GM19023 (cell line): ENCODE measurements at regions not wholly inside any gene's neighbourhood (a gene's known extent, or its start where the extent isn't known, plus 50 kb on each side); places are given as distances from the start of the nearest gene placed in this dataset.

Experiments used
- ATAC-seq: cut with Tn5 transposase; IDR thresholded peaks from one replicate; pipeline ENCODE4 v1.9.1; 2021; ENCODE audit warnings: mild to moderate bottlenecking, moderate library complexity; ENCODE audit not compliant: unreplicated experiment

DNA sequence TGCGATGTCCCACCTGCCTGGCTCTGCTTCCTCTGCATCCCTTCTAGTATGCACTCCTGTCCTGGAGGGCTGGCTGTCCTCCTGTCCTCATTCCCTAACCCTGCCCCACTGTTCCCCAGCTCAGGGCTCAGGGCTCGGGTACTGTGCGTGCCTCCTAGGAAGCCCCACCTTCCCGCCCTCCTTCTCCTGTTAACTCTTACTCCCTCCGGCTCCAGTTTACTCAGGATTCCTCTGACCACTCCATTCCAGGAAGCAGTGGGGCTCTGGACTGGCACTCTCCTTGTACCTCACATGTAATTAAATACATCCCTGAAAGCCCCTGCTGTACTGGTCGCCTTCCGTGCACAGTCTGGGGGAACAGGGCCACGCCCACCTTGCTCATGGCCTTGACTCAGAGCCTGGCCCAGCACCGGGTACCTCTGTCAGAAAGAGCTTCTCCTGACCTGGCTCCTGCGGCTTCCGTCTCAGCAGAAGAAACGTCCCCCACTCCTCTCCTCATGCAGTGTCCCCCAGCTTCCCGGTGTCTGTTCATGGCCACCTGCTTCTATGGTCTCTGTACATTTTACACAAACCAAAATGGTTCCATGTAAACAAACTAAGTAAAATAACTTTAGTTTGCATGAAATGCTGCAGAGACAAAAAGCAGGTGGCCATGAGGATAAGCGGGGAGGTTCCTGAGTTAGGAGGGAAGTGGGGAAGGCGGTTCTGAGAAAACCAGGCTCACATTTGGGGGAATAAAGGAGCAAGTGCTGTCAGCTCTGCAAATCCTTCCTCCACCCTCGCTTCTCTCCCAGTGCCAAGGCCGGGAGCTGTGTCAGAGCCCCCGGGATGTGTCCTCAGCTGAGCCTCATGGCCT is 445.9 kb downstream of the BRD1 start:
- no peak for ATAC-seq

GRCh38 chr22:49380828-49381114 is 446.9 kb downstream of the BRD1 start:
- no peak for ATAC-seq

- ATAC-seq = no peak
Observed at GRCh38 chr22:49380095-49380827, 447.4 kb downstream of the BRD1 start.

- no peak for ATAC-seq
Observed at GRCh38 chr22:49377306-49377705, 450.4 kb downstream of the BRD1 start.

- ATAC-seq = no peak
Observed at GRCh38 chr22:49373801-49374226, 453.9 kb downstream of the BRD1 start.

GRCh38 chr22:49373289-49373666 is 454.4 kb downstream of the BRD1 start:
- no peak for ATAC-seq

GRCh38 chr22:49372530-49373288 is 455.0 kb downstream of the BRD1 start:
- ATAC-seq = no peak

GRCh38 chr22:49372111-49372529 is 455.6 kb downstream of the BRD1 start:
- no peak for ATAC-seq

- no peak for ATAC-seq
Observed at GRCh38 chr22:49371325-49372110, 456.2 kb downstream of the BRD1 start.

DNA sequence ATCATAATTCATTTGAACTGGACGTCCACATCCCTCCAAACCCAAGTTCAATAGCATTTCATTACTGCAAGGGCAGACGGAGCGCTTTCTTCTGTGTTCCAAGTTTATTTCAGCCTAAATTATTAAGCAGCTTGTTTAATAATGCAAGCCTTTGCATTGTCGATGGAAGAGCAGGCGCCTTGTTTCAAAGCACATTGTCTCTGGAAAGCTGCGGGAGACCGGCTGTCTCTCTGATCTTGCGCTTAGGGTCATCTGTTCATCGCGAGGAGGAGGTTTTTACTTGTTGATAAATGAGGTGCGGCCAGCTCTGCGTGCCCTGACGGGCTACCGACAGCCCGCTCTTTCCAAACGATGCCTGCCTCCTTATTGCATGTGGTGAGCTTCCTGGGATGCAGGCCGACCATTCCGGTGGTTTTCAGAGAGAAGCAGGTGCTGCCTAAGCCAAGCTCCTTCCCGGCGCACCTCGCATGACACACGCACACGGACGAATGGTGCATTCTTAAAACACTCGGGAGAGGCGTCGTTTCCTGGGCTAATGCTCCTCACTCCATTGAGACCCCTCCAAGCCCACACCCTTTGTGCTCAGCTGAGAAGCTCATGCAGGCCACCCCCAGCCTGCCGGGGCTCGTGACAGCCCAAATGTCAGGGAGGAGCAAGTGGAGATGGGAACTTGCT is 456.9 kb downstream of the BRD1 start:
- ATAC-seq = no peak

GRCh38 chr22:49369726-49370626 is 457.7 kb downstream of the BRD1 start:
- ATAC-seq = no peak

GRCh38 chr22:49368976-49369725 is 458.5 kb downstream of the BRD1 start:
- no peak for ATAC-seq

GRCh38 chr22:49368221-49368975 is 459.3 kb downstream of the BRD1 start:
- ATAC-seq = no peak

- no peak for ATAC-seq
Observed at GRCh38 chr22:49367041-49367697, 460.5 kb downstream of the BRD1 start.

- ATAC-seq = no peak
Observed at GRCh38 chr22:49366437-49366836, 461.2 kb downstream of the BRD1 start.

- no peak for ATAC-seq
Observed at GRCh38 chr22:49365910-49366309, 461.8 kb downstream of the BRD1 start.

- ATAC-seq = no peak
Observed at GRCh38 chr22:49365191-49365837, 462.4 kb downstream of the BRD1 start.
